Calu3 (cell line): ENCODE measurements at regions not wholly inside any gene's neighbourhood (a gene's known extent, or its start where the extent isn't known, plus 50 kb on each side); places are given as distances from the start of the nearest gene placed in this dataset.

Experiments used
- BruUV-seq: library from RNA; stranded (reverse); fragments of 400-500 nt; replicated peaks from 2 replicates; lab custom pipeline; 2021; lab: Mats Ljungman, UMichigan
- CTCF ChIA-PET: fragments of 300-600 bp; sonication (Branson Sonifier 250); formaldehyde crosslinking; loops from one replicate; lab custom pipeline; 2022; ENCODE audit warnings: antibody characterized with exemption; lab: Charles Lee
- DNase-seq: peaks from one replicate; pipeline ENCODE4 v3.0.0; 2022
- H3K27ac Mint-ChIP-seq: one replicate; pipeline ENCODE4 v1.8.0; 2022; ENCODE audit warnings: mixed read lengths; ENCODE audit not compliant: unreplicated experiment
- H3K27me3 Mint-ChIP-seq: one replicate; pipeline ENCODE4 v1.8.0; 2022; ENCODE audit warnings: mixed read lengths; ENCODE audit not compliant: unreplicated experiment
- H3K36me3 Mint-ChIP-seq: one replicate; pipeline ENCODE4 v1.8.0; 2022; ENCODE audit warnings: mild to moderate bottlenecking, moderate library complexity, mixed read lengths; ENCODE audit not compliant: insufficient read depth, unreplicated experiment
- H3K4me1 Mint-ChIP-seq: one replicate; pipeline ENCODE4 v1.8.0; 2022; ENCODE audit warnings: mild to moderate bottlenecking, low read depth, mixed read lengths; ENCODE audit not compliant: unreplicated experiment
- H3K4me3 Mint-ChIP-seq: one replicate; pipeline ENCODE4 v1.8.0; 2022; ENCODE audit warnings: mild to moderate bottlenecking, low read depth, moderate library complexity, mixed read lengths; ENCODE audit not compliant: unreplicated experiment
- H3K9me3 Mint-ChIP-seq: one replicate; pipeline ENCODE4 v1.8.0; 2022; ENCODE audit warnings: low read depth, mixed read lengths; ENCODE audit not compliant: unreplicated experiment
- intact Hi-C: fragments of 100-400 bp; cut with micrococcal nuclease; formaldehyde crosslinking; loops from one replicate; pipeline ENCODE4 v1.10.0; 2022; ENCODE audit not compliant: unreplicated experiment
- TF ChIP-seq, protein P1 (sequence below): fragments of 200-600 bp; IDR thresholded peaks from one replicate; pipeline ENCODE4 v1.8.0; 2022; ENCODE audit warnings: antibody characterized with exemption; ENCODE audit not compliant: unreplicated experiment

GRCh38 chr1:73040811-73041210 is 758.5 kb upstream of the NEGR1 start:
- BruUV-seq, result no TSS peak
- intact Hi-C loops, result no loop called here
- H3K27ac Mint-ChIP-seq, result no peak overlapping the region
- TF ChIP-seq, protein P1, sequence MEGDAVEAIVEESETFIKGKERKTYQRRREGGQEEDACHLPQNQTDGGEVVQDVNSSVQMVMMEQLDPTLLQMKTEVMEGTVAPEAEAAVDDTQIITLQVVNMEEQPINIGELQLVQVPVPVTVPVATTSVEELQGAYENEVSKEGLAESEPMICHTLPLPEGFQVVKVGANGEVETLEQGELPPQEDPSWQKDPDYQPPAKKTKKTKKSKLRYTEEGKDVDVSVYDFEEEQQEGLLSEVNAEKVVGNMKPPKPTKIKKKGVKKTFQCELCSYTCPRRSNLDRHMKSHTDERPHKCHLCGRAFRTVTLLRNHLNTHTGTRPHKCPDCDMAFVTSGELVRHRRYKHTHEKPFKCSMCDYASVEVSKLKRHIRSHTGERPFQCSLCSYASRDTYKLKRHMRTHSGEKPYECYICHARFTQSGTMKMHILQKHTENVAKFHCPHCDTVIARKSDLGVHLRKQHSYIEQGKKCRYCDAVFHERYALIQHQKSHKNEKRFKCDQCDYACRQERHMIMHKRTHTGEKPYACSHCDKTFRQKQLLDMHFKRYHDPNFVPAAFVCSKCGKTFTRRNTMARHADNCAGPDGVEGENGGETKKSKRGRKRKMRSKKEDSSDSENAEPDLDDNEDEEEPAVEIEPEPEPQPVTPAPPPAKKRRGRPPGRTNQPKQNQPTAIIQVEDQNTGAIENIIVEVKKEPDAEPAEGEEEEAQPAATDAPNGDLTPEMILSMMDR, result no peak
- H3K4me1 Mint-ChIP-seq, result no peaks in the 10 kb centered on the region
- CTCF ChIA-PET, result no interaction called here
- H3K36me3 Mint-ChIP-seq, result no peaks in the 10 kb centered on the region
- no peak for DNase-seq
- H3K4me3 Mint-ChIP-seq, result no peak overlapping the region
- no peaks in the 10 kb centered on the region for H3K27me3 Mint-ChIP-seq
- peaks cover 12% of the 10 kb centered on the region for H3K9me3 Mint-ChIP-seq

DNA sequence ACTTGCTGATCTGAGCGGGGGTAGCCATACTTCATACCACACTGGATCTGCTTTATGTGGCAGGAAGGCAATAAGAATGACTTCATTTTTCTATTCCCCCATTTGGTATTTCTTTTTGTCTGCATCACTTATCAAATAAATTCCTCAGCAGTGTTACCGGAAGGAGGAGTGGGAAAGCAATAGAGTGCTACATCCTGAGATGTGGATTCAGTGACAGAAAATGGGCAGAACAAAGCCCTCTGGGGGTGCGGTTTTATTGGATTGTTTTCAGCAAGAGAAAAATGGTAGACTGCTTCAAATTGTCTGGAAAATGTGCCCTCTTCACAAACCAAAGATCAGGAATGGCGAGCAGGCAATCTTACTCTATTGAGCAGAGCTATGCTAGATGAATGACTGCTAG is 751.9 kb upstream of the NEGR1 start:
- intact Hi-C loops, result no loop called here
- Mint-ChIP-seq H3K36me3 (no peaks in the 10 kb centered on the region), H3K4me3 (no peak overlapping the region), H3K27me3 (no peaks in the 10 kb centered on the region), H3K4me1 (no peaks in the 10 kb centered on the region), H3K27ac (no peak overlapping the region), H3K9me3 (peaks cover 15% of the 10 kb centered on the region)
- no TSS peak for BruUV-seq
- TF ChIP-seq, protein P1, result no peak
- CTCF ChIA-PET, result no interaction called here
- no peak for DNase-seq

DNA sequence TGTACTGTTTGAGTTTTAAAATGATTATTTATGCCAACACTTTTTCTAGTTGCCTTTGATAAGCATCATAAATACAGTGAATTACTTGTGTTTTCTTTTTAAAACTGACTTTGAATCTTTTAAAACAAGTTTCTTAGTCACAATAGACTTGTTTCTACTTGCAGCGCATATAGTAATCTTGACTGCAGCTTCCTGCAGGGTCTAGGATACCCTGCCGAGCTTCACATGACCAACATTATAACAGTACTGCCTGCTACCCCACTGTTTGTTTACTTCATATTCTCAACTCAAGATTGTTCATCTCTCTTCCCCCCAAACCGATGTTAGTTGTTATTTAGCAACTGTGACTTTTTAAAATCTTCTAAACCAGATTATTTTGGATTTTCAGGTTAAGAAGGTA is 751.3 kb upstream of the NEGR1 start:
- no peak for DNase-seq
- Mint-ChIP-seq H3K27ac (no peak overlapping the region), H3K27me3 (no peaks in the 10 kb centered on the region), H3K4me3 (no peak overlapping the region), H3K4me1 (no peaks in the 10 kb centered on the region), H3K36me3 (no peaks in the 10 kb centered on the region), H3K9me3 (peaks cover 13% of the 10 kb centered on the region)
- CTCF ChIA-PET, result no interaction called here
- intact Hi-C loops, result no loop called here
- TF ChIP-seq, protein P1, result no peak
- BruUV-seq, result no TSS peak

DNA sequence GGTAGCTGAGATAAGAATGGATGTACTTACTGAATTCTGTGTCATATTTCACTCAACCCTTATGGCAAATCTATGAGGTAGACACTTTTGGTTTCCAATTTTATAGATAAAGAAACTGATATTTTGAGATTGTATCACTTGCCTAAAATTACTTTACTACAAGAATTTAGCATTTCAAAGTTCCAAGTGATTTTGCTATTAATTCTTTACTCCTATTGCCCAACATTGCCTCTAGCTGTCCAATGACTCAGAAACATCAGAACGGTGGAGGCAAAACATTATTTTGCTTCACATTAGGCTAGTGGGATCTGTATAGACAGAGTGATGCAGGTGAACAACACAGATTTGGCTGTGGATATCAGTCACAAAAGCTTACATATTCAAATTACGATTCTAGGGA is 747.2 kb upstream of the NEGR1 start:
- H3K27ac Mint-ChIP-seq, result no peak overlapping the region
- peaks cover 6% of the 10 kb centered on the region for H3K9me3 Mint-ChIP-seq
- H3K27me3 Mint-ChIP-seq, result no peaks in the 10 kb centered on the region
- no peak overlapping the region for H3K4me3 Mint-ChIP-seq
- BruUV-seq, result no TSS peak
- intact Hi-C loops, result no loop called here
- no peak for DNase-seq
- TF ChIP-seq, protein P1, result no peak
- CTCF ChIA-PET, result no interaction called here
- H3K36me3 Mint-ChIP-seq, result no peaks in the 10 kb centered on the region
- H3K4me1 Mint-ChIP-seq, result no peaks in the 10 kb centered on the region
